ENCODE measurements at regions not wholly inside any gene's neighbourhood (a gene's known extent, or its start where the extent isn't known, plus 50 kb on each side); places are given as distances from the start of the nearest gene placed in this dataset.

- Histone ChIP-seq H3K4me1 (ENCODE audit: low read depth) (no peaks in the 10 kb centered on the region), H3K27ac (no peak overlapping the region), H3K4me3 (no peak overlapping the region), H3K9me3 (ENCODE audit: low read depth) (no peaks in the 10 kb centered on the region), H3K27me3 (no peaks in the 10 kb centered on the region), H3K36me3 (no peaks in the 10 kb centered on the region)
- no peak for TF ChIP-seq CTCF (IDR thresholded peaks at IDR 0.05; ENCODE audit: low read depth, low read length)
- no peak for DNase-seq (ENCODE audit: low read depth in 1 of 2, low spot score in 1 of 2)
These were observed 76.1 kb upstream of the CYP1B1 start for GRCh38 chr2:38152035-38152434.

- Histone ChIP-seq H3K27me3 (no peaks in the 10 kb centered on the region), H3K4me1 (ENCODE audit: low read depth) (no peaks in the 10 kb centered on the region), H3K4me3 (no peak overlapping the region), H3K36me3 (no peaks in the 10 kb centered on the region), H3K27ac (no peak overlapping the region), H3K9me3 (ENCODE audit: low read depth) (no peaks in the 10 kb centered on the region)
- no peak for DNase-seq (ENCODE audit: low read depth in 1 of 2, low spot score in 1 of 2)
- no peak for TF ChIP-seq CTCF (IDR thresholded peaks at IDR 0.05; ENCODE audit: low read depth, low read length)
These were observed 73.6 kb upstream of the CYP1B1 start for GRCh38 chr2:38149531-38149930.

GRCh38 chr2:38148501-38148900 is 72.5 kb upstream of the CYP1B1 start:
- no peak overlapping the region for H3K27ac ChIP-seq
- H3K27me3 ChIP-seq = no peaks in the 10 kb centered on the region
- H3K36me3 ChIP-seq = no peaks in the 10 kb centered on the region
- no peaks in the 10 kb centered on the region for H3K9me3 ChIP-seq (ENCODE audit: low read depth)
- H3K4me1 ChIP-seq (ENCODE audit: low read depth) = no peaks in the 10 kb centered on the region
- H3K4me3 ChIP-seq = no peak overlapping the region
- peak in 1 of 2 donors; percentile 76 for DNase-seq (ENCODE audit: low read depth in 1 of 2, low spot score in 1 of 2)
- TF ChIP-seq CTCF (IDR thresholded peaks at IDR 0.05; ENCODE audit: low read depth, low read length) = no peak

GRCh38 chr2:38147333-38148121 is 71.6 kb upstream of the CYP1B1 start:
- Histone ChIP-seq H3K4me3 (no peak overlapping the region), H3K27ac (no peak overlapping the region), H3K4me1 (ENCODE audit: low read depth) (no peaks in the 10 kb centered on the region), H3K9me3 (ENCODE audit: low read depth) (no peaks in the 10 kb centered on the region), H3K36me3 (no peaks in the 10 kb centered on the region), H3K27me3 (no peaks in the 10 kb centered on the region)
- TF ChIP-seq CTCF (IDR thresholded peaks at IDR 0.05; ENCODE audit: low read depth, low read length) = no peak
- peak in 1 of 2 donors; percentile 70 for DNase-seq (ENCODE audit: low read depth in 1 of 2, low spot score in 1 of 2)

GRCh38 chr2:38146907-38147307 is 71.0 kb upstream of the CYP1B1 start:
- no peaks in the 10 kb centered on the region for H3K36me3 ChIP-seq
- no peak for TF ChIP-seq CTCF (IDR thresholded peaks at IDR 0.05; ENCODE audit: low read depth, low read length)
- H3K9me3 ChIP-seq (ENCODE audit: low read depth) = no peaks in the 10 kb centered on the region
- peak; percentile 4 to 95 for DNase-seq (ENCODE audit: low read depth in 1 of 2, low spot score in 1 of 2)
- H3K4me3 ChIP-seq = no peak overlapping the region
- peak overlapping the region; percentile 32 for H3K27ac ChIP-seq
- H3K27me3 ChIP-seq = no peaks in the 10 kb centered on the region
- no peaks in the 10 kb centered on the region for H3K4me1 ChIP-seq (ENCODE audit: low read depth)

Measured in cardiac muscle cell (in vitro differentiated cells and primary cell).